Astrocyte of the cerebellum (primary cell): ENCODE measurements at regions not wholly inside any gene's neighbourhood (a gene's known extent, or its start where the extent isn't known, plus 50 kb on each side); places are given as distances from the start of the nearest gene placed in this dataset.
"Not testable (repeated sequence)": the region's sequence is repeated elsewhere in the genome, so short reads cannot be mapped to it uniquely, and the experiment has no call there.

Experiments used
- DNase-seq: peaks from one replicate; pipeline ENCODE4 v3.0.0-alpha.2; 2011; ENCODE audit warnings: low read depth
- H3K4me3 ChIP-seq: 2 replicates; pipeline ENCODE4 v1.5.1; 2011; ENCODE audit warnings: mild to moderate bottlenecking, low read depth, low read length, moderate library complexity
- CTCF ChIP-seq: IDR thresholded peaks from 2 replicates; pipeline ENCODE4 v1.5.1; 2012; ENCODE audit warnings: low read length, low read depth, moderate library complexity, mild to moderate bottlenecking; ENCODE audit errors: missing control alignments
- in situ Hi-C: cut with HindIII; loops from 2 replicates; pipeline ENCODE4 v1.10.0; 2017; ENCODE audit warnings: low sequenced_read_pairs

- H3K4me3 ChIP-seq = no peak overlapping the region
- no peak for DNase-seq
- in situ Hi-C loops = no loop called here
- TF ChIP-seq CTCF = no peak
Observed at GRCh38 chr18:11367351-11367750, 218.0 kb upstream of the PIEZO2 start.

GRCh38 chr18:11366410-11366809, 217.0 kb upstream of the PIEZO2 start:
- in situ Hi-C loops = no loop called here
- DNase-seq = peak; percentile 57
- no peak overlapping the region for H3K4me3 ChIP-seq
- TF ChIP-seq CTCF = no peak

GRCh38 chr18:11362856-11363255, 213.5 kb upstream of the PIEZO2 start:
- no peak overlapping the region for H3K4me3 ChIP-seq
- in situ Hi-C loops = no loop called here
- TF ChIP-seq CTCF = no peak
- no peak for DNase-seq

- in situ Hi-C loops, H3K4me3 ChIP-seq, DNase-seq: not testable (repeated sequence)
Observed at GRCh38 chr18:11361862-11362261, 212.5 kb upstream of the PIEZO2 start.

- TF ChIP-seq CTCF = no peak
- in situ Hi-C loops = no loop called here
- H3K4me3 ChIP-seq = no peak overlapping the region
- DNase-seq = no peak
Observed at GRCh38 chr18:11357678-11358077, 208.3 kb upstream of the PIEZO2 start.

GRCh38 chr18:11344576-11344975, 195.2 kb upstream of the PIEZO2 start:
- in situ Hi-C loops, H3K4me3 ChIP-seq, DNase-seq: not testable (repeated sequence)

- in situ Hi-C loops = no loop called here
- no peak for TF ChIP-seq CTCF
- no peak overlapping the region for H3K4me3 ChIP-seq
Observed at GRCh38 chr18:11343096-11343495, 193.7 kb upstream of the PIEZO2 start.

GRCh38 chr18:11342115-11342514, 192.7 kb upstream of the PIEZO2 start:
- H3K4me3 ChIP-seq, DNase-seq, in situ Hi-C loops: not testable (repeated sequence)

More at GRCh38 chr18:11343096-11343495, 193.7 kb upstream of the PIEZO2 start:
- DNase-seq = no peak
